K562 (cell line): ENCODE measurements at regions not wholly inside any gene's neighbourhood (a gene's known extent, or its start where the extent isn't known, plus 50 kb on each side); places are given as distances from the start of the nearest gene placed in this dataset.

Experiments
- CTCF ChIP-seq, 3 experiments: IDR thresholded peaks in 2 of 3; conservative IDR thresholded peaks in 1 of 3; 2 replicates each; pipeline ENCODE4 v1.5.1; 2011 to 2012; ENCODE audit warnings: low read length in 3 of 3, mild to moderate bottlenecking in 3 of 3, control low read depth in 2 of 3, improper control_type of control experiment in 1 of 3, inconsistent platforms in 1 of 3, low read depth in 1 of 3, mixed read lengths in 1 of 3, moderate library complexity in 1 of 3; ENCODE audit not compliant: insufficient read depth in 2 of 3
- GATA2 ChIP-seq: sonication (generic); formaldehyde crosslinking; IDR thresholded peaks from 2 replicates; pipeline ENCODE4 v1.4.0; 2020; ENCODE audit warnings: mild to moderate bottlenecking, missing genetic modification reagents
- NFIX ChIP-seq: fragments of 250-450 bp; sonication (Bioruptor Pico); IDR thresholded peaks from 2 replicates; pipeline ENCODE4 v1.4.0; 2020; ENCODE audit warnings: low read depth, mild to moderate bottlenecking, moderate library complexity
- VEZF1 ChIP-seq: fragments of 200-800 bp; sonication (Bioruptor generic); IDR thresholded peaks from 2 replicates; pipeline ENCODE4 v1.6.1; 2017; ENCODE audit warnings: missing genetic modification characterization, missing compliant biosample characterization
- ZNF655 ChIP-seq: fragments of 250-450 bp; sonication (Bioruptor Pico); IDR thresholded peaks from 2 replicates; pipeline ENCODE4 v1.5.0; 2021

- TF ChIP-seq NFIX (CRISPR knock-in tag) (no peak), GATA2 (CRISPR knock-in tag) (no peak), VEZF1 (CRISPR knock-in tag) (no peak), CTCF (IDR thresholded peaks at IDR 0.05 in 2 of 3, conservative IDR thresholded peaks at IDR 0.05 in 1 of 3; ENCODE audit: insufficient read depth in 2 of 3, low read depth in 1 of 3, low read length in 3 of 3) (no peak), ZNF655 (CRISPR knock-in tag) (no peak)
Observed at GRCh38 chr5:166952048-166952447, 1339.4 kb upstream of the WWC1 start.
